HL-60/S4 treated with phorbol 12-myristate 13-acetate at 8.2 ng/mL for 4 days and 3 days (cell line): ENCODE measurements at regions not wholly inside any gene's neighbourhood (a gene's known extent, or its start where the extent isn't known, plus 50 kb on each side); places are given as distances from the start of the nearest gene placed in this dataset.

Source experiments
- in situ Hi-C: fragments of 300-500 bp; cut with MboI; formaldehyde crosslinking; loops from 2 replicates; pipeline ENCODE4 v1.15.0; 2022; ENCODE audit warnings: low sequenced_read_pairs

- in situ Hi-C loops = loop anchor here (25.0 kb wide), 1 partner anchor 211 kb away; no protein-coding TSS in a partner anchor
Observed at GRCh38 chr6:134647861-134648260, 302.0 kb downstream of the ALDH8A1 start.

GRCh38 chr6:134642819-134643218 lies 307.1 kb downstream of the ALDH8A1 start:
- in situ Hi-C loops = loop anchor here (25.0 kb wide), 1 partner anchor 206 kb away; no protein-coding TSS in a partner anchor

GRCh38 chr6:134642279-134642678 lies 307.6 kb downstream of the ALDH8A1 start:
- in situ Hi-C loops = loop anchor here (25.0 kb wide), 1 partner anchor 205 kb away; no protein-coding TSS in a partner anchor

- in situ Hi-C loops = loop anchor here (25.0 kb wide), 1 partner anchor 204 kb away; no protein-coding TSS in a partner anchor
Observed at GRCh38 chr6:134640975-134641429, 308.9 kb downstream of the ALDH8A1 start.

- in situ Hi-C loops = loop anchor here (25.0 kb wide), 1 partner anchor 203 kb away; no protein-coding TSS in a partner anchor
Observed at GRCh38 chr6:134640229-134640628, 309.7 kb downstream of the ALDH8A1 start.

GRCh38 chr6:134637847-134638437 lies 312.0 kb downstream of the ALDH8A1 start:
- in situ Hi-C loops = loop anchor here (10.0 to 25.0 kb wide), 2 partner anchors 201 to 473 kb away; no protein-coding TSS in a partner anchor

GRCh38 chr6:134637282-134637681 lies 312.6 kb downstream of the ALDH8A1 start:
- in situ Hi-C loops = loop anchor here (10.0 to 25.0 kb wide), 2 partner anchors 200 to 472 kb away; no protein-coding TSS in a partner anchor

- in situ Hi-C loops = loop anchor here (10.0 to 25.0 kb wide), 2 partner anchors 199 to 471 kb away; no protein-coding TSS in a partner anchor
Observed at GRCh38 chr6:134636186-134636799, 313.6 kb downstream of the ALDH8A1 start.

GRCh38 chr6:134634966-134635365 lies 314.9 kb downstream of the ALDH8A1 start:
- in situ Hi-C loops = loop anchor here (10.0 to 25.0 kb wide), 2 partner anchors 198 to 470 kb away; no protein-coding TSS in a partner anchor

- in situ Hi-C loops = loop anchor here (10.0 to 25.0 kb wide), 2 partner anchors 197 to 470 kb away; no protein-coding TSS in a partner anchor
Observed at GRCh38 chr6:134634466-134634865, 315.4 kb downstream of the ALDH8A1 start.

GRCh38 chr6:134632982-134633940 lies 315.3 kb upstream of the SGK1 start:
- in situ Hi-C loops = loop anchor here (10.0 to 25.0 kb wide), 2 partner anchors 196 to 468 kb away; no protein-coding TSS in a partner anchor

GRCh38 chr6:134632024-134632423 lies 314.1 kb upstream of the SGK1 start:
- in situ Hi-C loops = loop anchor here (10.0 to 25.0 kb wide), 2 partner anchors 195 to 467 kb away; no protein-coding TSS in a partner anchor

GRCh38 chr6:134631398-134631924 lies 313.5 kb upstream of the SGK1 start:
- in situ Hi-C loops = loop anchor here (10.0 to 25.0 kb wide), 2 partner anchors 194 to 467 kb away; no protein-coding TSS in a partner anchor

- in situ Hi-C loops = loop anchor here (10.0 to 25.0 kb wide), 2 partner anchors 193 to 466 kb away; no protein-coding TSS in a partner anchor
Observed at GRCh38 chr6:134630508-134631121, 312.7 kb upstream of the SGK1 start.

- in situ Hi-C loops = loop anchor here (25.0 kb wide), 1 partner anchor 191 kb away; no protein-coding TSS in a partner anchor
Observed at GRCh38 chr6:134628154-134628553, 310.2 kb upstream of the SGK1 start.

- in situ Hi-C loops = loop anchor here (25.0 kb wide), 1 partner anchor 190 kb away; no protein-coding TSS in a partner anchor
Observed at GRCh38 chr6:134627707-134628106, 309.8 kb upstream of the SGK1 start.

GRCh38 chr6:134626589-134626988 lies 308.7 kb upstream of the SGK1 start:
- in situ Hi-C loops = loop anchor here (25.0 kb wide), 1 partner anchor 189 kb away; no protein-coding TSS in a partner anchor

GRCh38 chr6:134626086-134626485 lies 308.2 kb upstream of the SGK1 start:
- in situ Hi-C loops = loop anchor here (25.0 kb wide), 1 partner anchor 189 kb away; no protein-coding TSS in a partner anchor

- in situ Hi-C loops = loop anchor here (25.0 kb wide), 1 partner anchor 187 kb away; no protein-coding TSS in a partner anchor
Observed at GRCh38 chr6:134624781-134625180, 306.9 kb upstream of the SGK1 start.
